ENCODE measurements at regions not wholly inside any gene's neighbourhood (a gene's known extent, or its start where the extent isn't known, plus 50 kb on each side); places are given as distances from the start of the nearest gene placed in this dataset.

GRCh38 chr1:240018617-240019016 is 73.1 kb upstream of the FMN2 start:
- Histone ChIP-seq H3K27ac (no peak overlapping the region), H3K27me3 (no peaks in the 10 kb centered on the region), H3K9me3 (peaks cover 0 to 8% (median 3%) of the 10 kb centered on the region in 3 donors), H3K36me3 (no peaks in the 10 kb centered on the region), H3K4me1 (no peaks in the 10 kb centered on the region), H3K4me3 (no peak overlapping the region)
- TF ChIP-seq POLR2A (IDR thresholded peaks at IDR 0.05) = no peak
- no peak for TF ChIP-seq CTCF (IDR thresholded peaks at IDR 0.05)
- 0 to 79% methylated on average over 1 of the region's 1 CpG for WGBS, 2 donors
- intact Hi-C loops (cut with DNase I) = no loop called here
- DNase-seq = no peak

- Histone ChIP-seq H3K36me3 (no peaks in the 10 kb centered on the region), H3K27me3 (no peaks in the 10 kb centered on the region), H3K9me3 (peaks cover 0 to 8% (median 3%) of the 10 kb centered on the region in 3 donors), H3K4me3 (no peak overlapping the region), H3K4me1 (no peaks in the 10 kb centered on the region), H3K27ac (no peak overlapping the region)
- no peak for TF ChIP-seq CTCF (IDR thresholded peaks at IDR 0.05)
- TF ChIP-seq POLR2A (IDR thresholded peaks at IDR 0.05) = no peak
- no peak for DNase-seq
- intact Hi-C loops (cut with DNase I) = no loop called here
Measured at GRCh38 chr1:240019524-240019923, 72.2 kb upstream of the FMN2 start.

- no peak overlapping the region for H3K27ac ChIP-seq
Measured at GRCh38 chr1:240020871-240021270, 70.8 kb upstream of the FMN2 start.

GRCh38 chr1:240021709-240022108 is 70.0 kb upstream of the FMN2 start:
- Histone ChIP-seq H3K27me3 (no peaks in the 10 kb centered on the region), H3K9me3 (peaks cover 0 to 8% (median 3%) of the 10 kb centered on the region in 3 donors), H3K4me1 (no peaks in the 10 kb centered on the region), H3K36me3 (no peaks in the 10 kb centered on the region), H3K4me3 (no peak overlapping the region), H3K27ac (no peak overlapping the region)
- 53 to 68% methylated on average over 3 of the region's 3 CpGs for WGBS, 2 donors
- intact Hi-C loops (cut with DNase I) = no loop called here
- no peak for DNase-seq
- TF ChIP-seq POLR2A (IDR thresholded peaks at IDR 0.05) = no peak
- no peak for TF ChIP-seq CTCF (IDR thresholded peaks at IDR 0.05)

More at GRCh38 chr1:240020871-240021270, 70.8 kb upstream of the FMN2 start:
- Histone ChIP-seq H3K27me3 (no peaks in the 10 kb centered on the region), H3K9me3 (peaks cover 0 to 8% (median 3%) of the 10 kb centered on the region in 3 donors), H3K36me3 (no peaks in the 10 kb centered on the region), H3K4me3 (no peak overlapping the region), H3K4me1 (no peaks in the 10 kb centered on the region)
- no peak for DNase-seq
- TF ChIP-seq POLR2A (IDR thresholded peaks at IDR 0.05) = no peak
- intact Hi-C loops (cut with DNase I) = no loop called here
- 57 to 59% methylated on average over 3 of the region's 3 CpGs for WGBS, 2 donors

- intact Hi-C loops (cut with DNase I) = no loop called here
- Histone ChIP-seq H3K4me1 (no peaks in the 10 kb centered on the region), H3K4me3 (no peak overlapping the region), H3K36me3 (no peaks in the 10 kb centered on the region), H3K9me3 (no peaks in the 10 kb centered on the region), H3K27me3 (no peaks in the 10 kb centered on the region), H3K27ac (no peak overlapping the region)
- TF ChIP-seq CTCF (IDR thresholded peaks at IDR 0.05) (peak; percentile 16 to 61 (median 50)), POLR2A (IDR thresholded peaks at IDR 0.05) (no peak)
- no peak for DNase-seq
- 2 to 10% methylated on average over 5 of the region's 5 CpGs for WGBS, 2 donors
Measured at GRCh38 chr1:240027059-240027462, 64.6 kb upstream of the FMN2 start.

GRCh38 chr1:240029418-240029817 is 62.3 kb upstream of the FMN2 start:
- H3K27ac ChIP-seq = no peak overlapping the region
- no peak for TF ChIP-seq CTCF (IDR thresholded peaks at IDR 0.05)
- TF ChIP-seq POLR2A (IDR thresholded peaks at IDR 0.05) = no peak
- no peaks in the 10 kb centered on the region for H3K36me3 ChIP-seq
- H3K9me3 ChIP-seq = no peaks in the 10 kb centered on the region
- no peak for DNase-seq
- WGBS, 2 donors = 70 to 80% methylated on average over 3 of the region's 3 CpGs
- no peak overlapping the region for H3K4me3 ChIP-seq
- H3K4me1 ChIP-seq = no peaks in the 10 kb centered on the region
- intact Hi-C loops (cut with DNase I) = no loop called here
- no peaks in the 10 kb centered on the region for H3K27me3 ChIP-seq

All from esophagus squamous epithelium (tissue), 5 donors.